Natural killer cell (primary cell): ENCODE measurements at regions not wholly inside any gene's neighbourhood (a gene's known extent, or its start where the extent isn't known, plus 50 kb on each side); places are given as distances from the start of the nearest gene placed in this dataset.
A peak's percentile ranks its signal among the peaks of the same experiment; 100 is the strongest.

Source experiments
- ATAC-seq, 3 donors: fragments of 150-1000 bp in 2 of 3; fragments of 200-7000 bp in 1 of 3; cut with Tn5 transposase; 1 replicate in 1 of 3; 2 replicates in 2 of 3; pipeline ENCODE4 v1.10.0; 2021; ENCODE audit warnings: mild to moderate bottlenecking in 2 of 3, moderate library complexity in 2 of 3
- DNase-seq, 2 donors: peaks; one replicate each; pipeline versions ENCODE4 v3.0.0 to v3.0.0-alpha.2; 2013 to 2021; ENCODE audit warnings: mixed read lengths in 1 of 2
- H3K27ac ChIP-seq: one replicate; pipeline ENCODE4 v1.5.1; 2013; ENCODE audit warnings: mild to moderate bottlenecking, low read length
- H3K27me3 ChIP-seq: one replicate; pipeline ENCODE4 v1.6.1; 2013; ENCODE audit warnings: low read length; ENCODE audit not compliant: control insufficient read depth, insufficient read depth
- H3K36me3 ChIP-seq: one replicate; pipeline ENCODE4 v1.6.1; 2013; ENCODE audit warnings: low read length; ENCODE audit not compliant: control insufficient read depth, insufficient read depth
- H3K4me1 ChIP-seq: one replicate; pipeline ENCODE4 v1.6.1; 2013; ENCODE audit warnings: low read length; ENCODE audit not compliant: control insufficient read depth, insufficient read depth
- H3K4me3 ChIP-seq: one replicate; pipeline ENCODE4 v1.5.1; 2013; ENCODE audit warnings: low read length
- H3K9me3 ChIP-seq: one replicate; pipeline ENCODE4 v1.6.1; 2013; ENCODE audit warnings: low read length; ENCODE audit not compliant: control insufficient read depth, insufficient read depth
- H3K27ac Mint-ChIP-seq, 2 donors: one replicate each; pipeline ENCODE4 v1.8.0; 2022; ENCODE audit warnings: mild to moderate bottlenecking in 2 of 2, mixed read lengths in 2 of 2, moderate library complexity in 1 of 2
- H3K27me3 Mint-ChIP-seq, 2 donors: one replicate each; pipeline ENCODE4 v1.8.0; 2022; ENCODE audit warnings: low read depth in 2 of 2, mixed read lengths in 2 of 2
- H3K36me3 Mint-ChIP-seq: one replicate; pipeline ENCODE4 v1.8.0; 2022; ENCODE audit warnings: mixed read lengths
- H3K4me1 Mint-ChIP-seq, 2 donors: one replicate each; pipeline ENCODE4 v1.8.0; 2022; ENCODE audit warnings: mixed read lengths in 2 of 2
- H3K4me3 Mint-ChIP-seq: one replicate; pipeline ENCODE4 v1.8.0; 2022; ENCODE audit warnings: mild to moderate bottlenecking, moderate library complexity, mixed read lengths
- H3K9me3 Mint-ChIP-seq, 2 donors: one replicate each; pipeline ENCODE4 v1.8.0; 2022; ENCODE audit warnings: mixed read lengths in 2 of 2
- WGBS: methylation state at CpG from one replicate; pipeline ENCODE4 v1.1.7; 2013; ENCODE audit warnings: missing lambda C conversion rate; ENCODE audit not compliant: insufficient coverage; 5-methylcytosine and 5-hydroxymethylcytosine counted together
- intact Hi-C: fragments of 100-400 bp; cut with micrococcal nuclease; formaldehyde crosslinking; loops from one replicate; pipeline ENCODE4 v1.14.2; 2022
- TF ChIP-seq, protein P1 (sequence below): fragments of 200-600 bp; IDR thresholded peaks from one replicate; pipeline ENCODE4 v1.8.0; 2022; ENCODE audit warnings: antibody characterized with exemption

- Histone ChIP-seq H3K27ac (no peak overlapping the region), H3K36me3 (no peaks in the 10 kb centered on the region), H3K9me3 (no peaks in the 10 kb centered on the region), H3K27me3 (no peaks in the 10 kb centered on the region), H3K4me1 (no peaks in the 10 kb centered on the region), H3K4me3 (no peak overlapping the region)
- Mint-ChIP-seq H3K4me1 (peaks cover 8 to 21% of the 10 kb centered on the region in 2 donors), H3K27me3 (no peaks in the 10 kb centered on the region), H3K9me3 (no peaks in the 10 kb centered on the region), H3K36me3 (no peaks in the 10 kb centered on the region), H3K4me3 (peak overlapping the region; percentile 47), H3K27ac (no peak overlapping the region)
- no peak for DNase-seq
- WGBS: 86% methylated on average over 19 of the region's 19 CpGs
- no peak for ATAC-seq
- TF ChIP-seq, protein P1, sequence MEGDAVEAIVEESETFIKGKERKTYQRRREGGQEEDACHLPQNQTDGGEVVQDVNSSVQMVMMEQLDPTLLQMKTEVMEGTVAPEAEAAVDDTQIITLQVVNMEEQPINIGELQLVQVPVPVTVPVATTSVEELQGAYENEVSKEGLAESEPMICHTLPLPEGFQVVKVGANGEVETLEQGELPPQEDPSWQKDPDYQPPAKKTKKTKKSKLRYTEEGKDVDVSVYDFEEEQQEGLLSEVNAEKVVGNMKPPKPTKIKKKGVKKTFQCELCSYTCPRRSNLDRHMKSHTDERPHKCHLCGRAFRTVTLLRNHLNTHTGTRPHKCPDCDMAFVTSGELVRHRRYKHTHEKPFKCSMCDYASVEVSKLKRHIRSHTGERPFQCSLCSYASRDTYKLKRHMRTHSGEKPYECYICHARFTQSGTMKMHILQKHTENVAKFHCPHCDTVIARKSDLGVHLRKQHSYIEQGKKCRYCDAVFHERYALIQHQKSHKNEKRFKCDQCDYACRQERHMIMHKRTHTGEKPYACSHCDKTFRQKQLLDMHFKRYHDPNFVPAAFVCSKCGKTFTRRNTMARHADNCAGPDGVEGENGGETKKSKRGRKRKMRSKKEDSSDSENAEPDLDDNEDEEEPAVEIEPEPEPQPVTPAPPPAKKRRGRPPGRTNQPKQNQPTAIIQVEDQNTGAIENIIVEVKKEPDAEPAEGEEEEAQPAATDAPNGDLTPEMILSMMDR: no peak
- intact Hi-C loops: no loop called here
Observed at GRCh38 chrX:966396-967070, 245.9 kb downstream of the CRLF2 start.

DNA sequence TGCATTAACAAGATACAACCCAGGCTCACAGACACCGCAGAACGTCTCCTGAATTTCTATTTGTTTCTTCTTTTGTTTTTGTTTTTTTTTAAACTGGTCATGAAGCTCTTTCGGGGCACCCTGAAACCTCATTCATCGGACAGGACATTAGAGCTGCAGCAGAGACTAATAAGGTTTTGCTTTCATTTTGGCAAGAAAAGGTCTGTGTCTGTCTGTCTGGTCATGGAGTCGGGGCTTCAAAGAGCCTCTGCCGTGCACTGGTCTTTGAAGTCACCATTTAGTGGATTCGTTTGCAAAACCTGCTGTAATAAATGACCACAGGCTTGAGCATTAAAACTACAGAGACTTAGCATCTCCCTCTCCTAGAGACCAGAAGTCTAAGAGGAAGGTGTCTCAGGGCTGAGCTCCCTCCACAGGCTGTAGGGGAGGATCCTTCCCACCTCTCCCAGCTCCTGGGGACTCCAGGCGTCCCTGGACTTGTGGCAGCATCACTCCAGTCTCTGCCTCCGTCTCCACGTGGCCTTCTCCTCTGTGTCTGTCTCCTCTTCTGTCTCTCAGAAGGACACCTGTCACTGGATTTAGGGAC, 247.5 kb downstream of the CRLF2 start:
- no peak overlapping the region for H3K4me3 ChIP-seq
- no peak overlapping the region for H3K27ac ChIP-seq
- H3K36me3 ChIP-seq: no peaks in the 10 kb centered on the region
- no peaks in the 10 kb centered on the region for H3K9me3 ChIP-seq
- TF ChIP-seq, protein P1: no peak
- H3K27ac Mint-ChIP-seq: peak overlapping the region; percentile 70 to 73
- H3K4me1 Mint-ChIP-seq: peaks cover 8 to 21% of the 10 kb centered on the region in 2 donors
- no peaks in the 10 kb centered on the region for H3K36me3 Mint-ChIP-seq
- H3K4me1 ChIP-seq: no peaks in the 10 kb centered on the region
- H3K9me3 Mint-ChIP-seq: no peaks in the 10 kb centered on the region
- H3K27me3 ChIP-seq: no peaks in the 10 kb centered on the region
- DNase-seq (no peak), ATAC-seq (peak; percentile 34 to 79 (median 37))
- 30% methylated on average over 10 of the region's 10 CpGs for WGBS
- intact Hi-C loops: no loop called here
- H3K4me3 Mint-ChIP-seq: peak overlapping the region; percentile 88
- H3K27me3 Mint-ChIP-seq: peaks cover 0 to 7% of the 10 kb centered on the region in 2 donors

GRCh38 chrX:960821-961220, 251.6 kb downstream of the CRLF2 start:
- Histone ChIP-seq H3K4me1 (no peaks in the 10 kb centered on the region), H3K4me3 (no peak overlapping the region), H3K27me3 (no peaks in the 10 kb centered on the region), H3K36me3 (no peaks in the 10 kb centered on the region), H3K9me3 (no peaks in the 10 kb centered on the region), H3K27ac (no peak overlapping the region)
- Mint-ChIP-seq H3K36me3 (no peaks in the 10 kb centered on the region), H3K4me3 (no peak overlapping the region), H3K4me1 (peaks cover 8 to 16% of the 10 kb centered on the region in 2 donors), H3K9me3 (no peaks in the 10 kb centered on the region), H3K27ac (no peak overlapping the region), H3K27me3 (peaks cover 0 to 23% of the 10 kb centered on the region in 2 donors)
- intact Hi-C loops: no loop called here
- TF ChIP-seq, protein P1: no peak
- 85% methylated on average over 7 of the region's 8 CpGs for WGBS
- ATAC-seq (no peak), DNase-seq (no peak)
